Prostate gland (tissue), 2 donors: ENCODE measurements at regions not wholly inside any gene's neighbourhood (a gene's known extent, or its start where the extent isn't known, plus 50 kb on each side); places are given as distances from the start of the nearest gene placed in this dataset.

Experiments
- POLR2A ChIP-seq: fragments of 450-650 bp; IDR thresholded peaks from one replicate; pipeline ENCODE4 v1.6.1; 2016; ENCODE audit warnings: antibody characterized with exemption, mild to moderate bottlenecking
- TF ChIP-seq, protein P1 (sequence below), 4 experiments: fragments of 200-600 bp in 2 of 4; fragments of 450-650 bp in 2 of 4; sonication (generic) in 2 of 4; IDR thresholded peaks; 1 replicate in 3 of 4; 2 replicates in 1 of 4; pipeline ENCODE4 v1.5.1; 2016 to 2019; ENCODE audit warnings: antibody characterized with exemption in 4 of 4, mild to moderate bottlenecking in 2 of 4, moderate library complexity in 2 of 4

GRCh38 chr4:102137217-102137616 is 208.1 kb downstream of the SLC39A8 start:
- TF ChIP-seq, protein P1, sequence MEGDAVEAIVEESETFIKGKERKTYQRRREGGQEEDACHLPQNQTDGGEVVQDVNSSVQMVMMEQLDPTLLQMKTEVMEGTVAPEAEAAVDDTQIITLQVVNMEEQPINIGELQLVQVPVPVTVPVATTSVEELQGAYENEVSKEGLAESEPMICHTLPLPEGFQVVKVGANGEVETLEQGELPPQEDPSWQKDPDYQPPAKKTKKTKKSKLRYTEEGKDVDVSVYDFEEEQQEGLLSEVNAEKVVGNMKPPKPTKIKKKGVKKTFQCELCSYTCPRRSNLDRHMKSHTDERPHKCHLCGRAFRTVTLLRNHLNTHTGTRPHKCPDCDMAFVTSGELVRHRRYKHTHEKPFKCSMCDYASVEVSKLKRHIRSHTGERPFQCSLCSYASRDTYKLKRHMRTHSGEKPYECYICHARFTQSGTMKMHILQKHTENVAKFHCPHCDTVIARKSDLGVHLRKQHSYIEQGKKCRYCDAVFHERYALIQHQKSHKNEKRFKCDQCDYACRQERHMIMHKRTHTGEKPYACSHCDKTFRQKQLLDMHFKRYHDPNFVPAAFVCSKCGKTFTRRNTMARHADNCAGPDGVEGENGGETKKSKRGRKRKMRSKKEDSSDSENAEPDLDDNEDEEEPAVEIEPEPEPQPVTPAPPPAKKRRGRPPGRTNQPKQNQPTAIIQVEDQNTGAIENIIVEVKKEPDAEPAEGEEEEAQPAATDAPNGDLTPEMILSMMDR (IDR thresholded peaks at IDR 0.05): no peak
- no peak for TF ChIP-seq POLR2A
